ENCODE measurements at regions not wholly inside any gene's neighbourhood (a gene's known extent, or its start where the extent isn't known, plus 50 kb on each side); places are given as distances from the start of the nearest gene placed in this dataset.

DNA sequence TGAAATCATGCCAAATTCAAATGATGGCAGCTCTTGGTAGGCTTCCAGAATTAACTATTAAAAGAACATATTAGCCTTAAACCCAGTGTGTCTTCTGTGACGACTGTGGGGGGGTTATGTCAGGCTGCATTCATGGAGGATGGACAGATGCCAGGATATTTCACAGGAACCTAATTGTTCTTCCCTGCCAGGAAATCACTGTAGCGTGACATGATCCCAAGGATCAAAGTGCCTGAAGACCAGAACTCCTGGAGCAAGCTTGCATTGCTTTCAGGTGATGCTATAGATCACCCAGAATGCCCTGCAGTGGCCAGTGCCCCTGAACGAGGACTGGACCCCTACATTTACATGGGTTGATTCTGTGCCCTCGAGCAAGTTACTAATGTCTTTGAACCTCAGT lies 1093.0 kb upstream of the TENM3 start:
- TF ChIP-seq, protein P1, sequence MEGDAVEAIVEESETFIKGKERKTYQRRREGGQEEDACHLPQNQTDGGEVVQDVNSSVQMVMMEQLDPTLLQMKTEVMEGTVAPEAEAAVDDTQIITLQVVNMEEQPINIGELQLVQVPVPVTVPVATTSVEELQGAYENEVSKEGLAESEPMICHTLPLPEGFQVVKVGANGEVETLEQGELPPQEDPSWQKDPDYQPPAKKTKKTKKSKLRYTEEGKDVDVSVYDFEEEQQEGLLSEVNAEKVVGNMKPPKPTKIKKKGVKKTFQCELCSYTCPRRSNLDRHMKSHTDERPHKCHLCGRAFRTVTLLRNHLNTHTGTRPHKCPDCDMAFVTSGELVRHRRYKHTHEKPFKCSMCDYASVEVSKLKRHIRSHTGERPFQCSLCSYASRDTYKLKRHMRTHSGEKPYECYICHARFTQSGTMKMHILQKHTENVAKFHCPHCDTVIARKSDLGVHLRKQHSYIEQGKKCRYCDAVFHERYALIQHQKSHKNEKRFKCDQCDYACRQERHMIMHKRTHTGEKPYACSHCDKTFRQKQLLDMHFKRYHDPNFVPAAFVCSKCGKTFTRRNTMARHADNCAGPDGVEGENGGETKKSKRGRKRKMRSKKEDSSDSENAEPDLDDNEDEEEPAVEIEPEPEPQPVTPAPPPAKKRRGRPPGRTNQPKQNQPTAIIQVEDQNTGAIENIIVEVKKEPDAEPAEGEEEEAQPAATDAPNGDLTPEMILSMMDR (conservative IDR thresholded peaks at IDR 0.05; ENCODE audit: low read depth, low read length) = no peak
- TF ChIP-seq RAD21 (IDR thresholded peaks at IDR 0.05; ENCODE audit: low read length) = no peak

Measured in IMR-90 (cell line).